PFSK-1 (cell line): ENCODE measurements at regions not wholly inside any gene's neighbourhood (a gene's known extent, or its start where the extent isn't known, plus 50 kb on each side); places are given as distances from the start of the nearest gene placed in this dataset.

Experiments used
- FOXP2 ChIP-seq: optimal IDR thresholded peaks from 2 replicates; pipeline ENCODE3; 2011; ENCODE audit warnings: borderline replicate concordance, control low read depth, inconsistent platforms; ENCODE audit not compliant: insufficient read depth; ENCODE audit errors: extremely low read length, extremely low read depth
- POLR2AphosphoS5 ChIP-seq: IDR thresholded peaks from 2 replicates; pipeline ENCODE4 v1.6.1; 2012; ENCODE audit warnings: low read depth, mild to moderate bottlenecking, control low read depth, low read length, moderate library complexity
- REST ChIP-seq, 2 experiments: IDR thresholded peaks; 2 replicates each; pipeline versions ENCODE4 v1.6.1 to v1.8.0; 2011 to 2012; ENCODE audit warnings: low read depth in 2 of 2, low read length in 2 of 2, control low read depth in 1 of 2, inconsistent platforms in 1 of 2, mild to moderate bottlenecking in 1 of 2, moderate library complexity in 1 of 2; ENCODE audit not compliant: insufficient read depth in 1 of 2
- SIN3A ChIP-seq: IDR thresholded peaks from 2 replicates; pipeline ENCODE4 v1.6.1; 2012; ENCODE audit warnings: mild to moderate bottlenecking, low read length, moderate library complexity, borderline replicate concordance; ENCODE audit not compliant: insufficient read depth
- TAF1 ChIP-seq: IDR thresholded peaks from 2 replicates; pipeline ENCODE4 v1.6.1; 2012; ENCODE audit warnings: low read length, control low read depth, borderline replicate concordance; ENCODE audit not compliant: insufficient read depth

- TF ChIP-seq POLR2AphosphoS5 (no peak), FOXP2 (no peak), SIN3A (no peak), TAF1 (no peak), REST (IDR thresholded peaks at IDR 0.05; ENCODE audit: insufficient read depth in 1 of 2, low read depth in 2 of 2, low read length in 2 of 2) (no peak)
Observed at GRCh38 chr21:38752051-38752505, 53.7 kb upstream of the ETS2 start.

DNA sequence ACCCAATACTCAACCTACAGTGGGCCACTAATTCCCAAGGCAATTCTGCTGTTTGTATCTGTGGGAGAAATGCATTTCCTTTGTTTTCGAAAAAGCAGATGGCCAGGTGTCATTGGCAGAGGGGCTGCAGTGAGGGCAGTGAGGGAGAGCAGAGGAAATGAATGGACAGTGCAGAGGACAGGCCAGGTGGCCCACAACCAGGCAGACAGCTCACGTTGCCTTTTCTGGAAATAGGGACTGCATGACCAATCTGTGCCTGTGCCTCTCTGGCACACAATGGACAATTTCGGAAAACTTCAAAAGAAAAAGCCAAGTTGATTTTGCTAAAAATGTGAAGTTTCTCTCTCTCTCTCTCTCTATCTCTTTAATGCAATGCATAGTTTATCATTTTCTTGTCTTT, 52.6 kb upstream of the ETS2 start:
- TF ChIP-seq TAF1, result no peak
- TF ChIP-seq SIN3A, result no peak
- TF ChIP-seq REST (IDR thresholded peaks at IDR 0.05; ENCODE audit: insufficient read depth in 1 of 2, low read depth in 2 of 2, low read length in 2 of 2), result no peak
- TF ChIP-seq FOXP2, result no peak
- TF ChIP-seq POLR2AphosphoS5, result no peak

- TF ChIP-seq SIN3A (no peak), FOXP2 (no peak), TAF1 (no peak), POLR2AphosphoS5 (no peak), REST (IDR thresholded peaks at IDR 0.05; ENCODE audit: insufficient read depth in 1 of 2, low read depth in 2 of 2, low read length in 2 of 2) (no peak)
Observed at GRCh38 chr21:38753557-38753971, 52.2 kb upstream of the ETS2 start.
